HFFc6 (cell line): ENCODE measurements at regions not wholly inside any gene's neighbourhood (a gene's known extent, or its start where the extent isn't known, plus 50 kb on each side); places are given as distances from the start of the nearest gene placed in this dataset.
A peak's percentile ranks its signal among the peaks of the same experiment; 100 is the strongest.

Source experiments
- DNase-seq: peaks from one replicate; pipeline ENCODE4 v3.0.0-alpha.2; 2018
- H3K27ac Mint-ChIP-seq: 2 replicates; pipeline ENCODE4 v1.8.0; 2020; ENCODE audit warnings: mild to moderate bottlenecking, mixed read lengths
- H3K27me3 Mint-ChIP-seq: 2 replicates; pipeline ENCODE4 v1.8.0; 2021; ENCODE audit warnings: mild to moderate bottlenecking, moderate library complexity, mixed read lengths; ENCODE audit not compliant: insufficient read depth
- H3K36me3 Mint-ChIP-seq: 2 replicates; pipeline ENCODE4 v1.8.0; 2021; ENCODE audit warnings: low read depth, mixed read lengths
- H3K4me1 Mint-ChIP-seq: 2 replicates; pipeline ENCODE4 v1.8.0; 2020; ENCODE audit warnings: low read depth, mixed read lengths
- H3K4me3 Mint-ChIP-seq: 2 replicates; pipeline ENCODE4 v1.8.0; 2020; ENCODE audit warnings: mild to moderate bottlenecking, moderate library complexity, mixed read lengths
- H3K9me3 Mint-ChIP-seq: 2 replicates; pipeline ENCODE4 v1.8.0; 2020; ENCODE audit warnings: mild to moderate bottlenecking, mixed read lengths
- CTCF ChIP-seq: fragments of 200-600 bp; sonication (generic); IDR thresholded peaks from 2 replicates; pipeline ENCODE4 v1.5.0; 2021; ENCODE audit warnings: antibody characterized with exemption, mild to moderate bottlenecking

GRCh38 chr13:111029957-111030609 lies 85.0 kb upstream of the ARHGEF7 start:
- DNase-seq, result no peak
- H3K27me3 Mint-ChIP-seq, result peaks cover 6% of the 10 kb centered on the region

GRCh38 chr13:111027458-111028439 lies 87.4 kb upstream of the ARHGEF7 start:
- Mint-ChIP-seq H3K27ac (no peak overlapping the region), H3K36me3 (peaks cover 4% of the 10 kb centered on the region; the same call in 1 of the 2 replicates), H3K9me3 (no peaks in the 10 kb centered on the region), H3K4me1 (peaks cover 37% of the 10 kb centered on the region), H3K4me3 (no peak overlapping the region), H3K27me3 (peaks cover 3% of the 10 kb centered on the region)
- DNase-seq, result peak; percentile 32
- TF ChIP-seq CTCF, result peak; percentile 36

More at GRCh38 chr13:111029957-111030609, 85.0 kb upstream of the ARHGEF7 start:
- H3K4me3 Mint-ChIP-seq, result no peak overlapping the region
- no peak for TF ChIP-seq CTCF
- peaks cover 4% of the 10 kb centered on the region; the same call in 1 of the 2 replicates for H3K36me3 Mint-ChIP-seq
- H3K27ac Mint-ChIP-seq, result no peak overlapping the region
- H3K9me3 Mint-ChIP-seq, result no peaks in the 10 kb centered on the region
- peaks cover 59% of the 10 kb centered on the region for H3K4me1 Mint-ChIP-seq

- H3K4me1 Mint-ChIP-seq, result peaks cover 16% of the 10 kb centered on the region
- peaks cover 3% of the 10 kb centered on the region for H3K27me3 Mint-ChIP-seq
- H3K27ac Mint-ChIP-seq, result no peak overlapping the region
- peaks cover 21% of the 10 kb centered on the region for H3K9me3 Mint-ChIP-seq
- H3K4me3 Mint-ChIP-seq, result no peak overlapping the region
- DNase-seq, result no peak
- H3K36me3 Mint-ChIP-seq, result peaks cover 14% of the 10 kb centered on the region
- no peak for TF ChIP-seq CTCF
These were observed 89.8 kb upstream of the ARHGEF7 start for GRCh38 chr13:111025310-111025709.

DNA sequence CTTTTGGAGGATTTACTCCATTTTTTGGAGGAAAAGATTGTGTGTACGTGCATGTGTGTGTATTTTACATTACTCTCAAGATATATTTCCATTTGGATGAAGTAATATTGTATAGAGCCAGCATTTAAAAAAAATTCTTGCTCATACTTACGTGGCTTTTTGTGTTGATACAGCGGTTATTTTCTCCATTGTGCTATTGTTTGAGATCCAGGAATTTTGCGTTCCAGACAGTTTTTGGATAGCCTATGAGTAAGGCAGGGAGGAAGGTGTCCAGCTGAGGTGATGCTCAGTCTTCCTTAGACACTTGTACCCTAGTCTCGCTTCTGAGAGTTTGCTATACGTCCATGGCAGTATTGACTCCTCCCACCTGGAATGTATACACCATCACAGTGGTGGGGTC lies 92.2 kb upstream of the ARHGEF7 start:
- no peak overlapping the region for H3K27ac Mint-ChIP-seq
- TF ChIP-seq CTCF, result no peak
- no peak for DNase-seq

DNA sequence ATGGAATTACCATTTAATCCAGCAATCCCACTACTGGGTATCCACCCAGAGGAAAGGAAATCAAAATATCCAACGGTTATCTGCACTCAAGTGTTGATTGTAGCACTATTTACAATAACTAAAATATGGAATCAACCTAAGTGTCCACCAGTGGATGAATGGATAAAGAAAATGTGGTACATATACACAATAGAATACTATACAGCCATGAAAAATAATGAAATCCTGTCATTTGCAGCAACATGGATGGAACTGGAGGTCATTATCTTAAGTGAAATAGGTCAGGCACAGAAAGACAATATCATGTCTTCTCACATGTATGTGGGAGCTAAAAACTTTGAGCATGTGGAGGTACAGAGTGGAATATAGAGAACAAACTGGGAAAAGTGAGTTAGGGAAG lies 92.9 kb upstream of the ARHGEF7 start:
- Mint-ChIP-seq H3K27me3 (peaks cover 5% of the 10 kb centered on the region), H3K4me1 (peaks cover 3% of the 10 kb centered on the region), H3K4me3 (no peak overlapping the region), H3K27ac (no peak overlapping the region), H3K9me3 (peaks cover 22% of the 10 kb centered on the region), H3K36me3 (peaks cover 10% of the 10 kb centered on the region)
- TF ChIP-seq CTCF, result no peak
- no peak for DNase-seq

More for the DNA sequence above, 92.2 kb upstream of the ARHGEF7 start:
- Mint-ChIP-seq H3K27me3 (peaks cover 5% of the 10 kb centered on the region), H3K4me1 (peaks cover 10% of the 10 kb centered on the region), H3K36me3 (peaks cover 13% of the 10 kb centered on the region), H3K4me3 (no peak overlapping the region), H3K9me3 (peaks cover 22% of the 10 kb centered on the region)
